Duodenal mucosa (tissue), 2 donors: ENCODE measurements at regions not wholly inside any gene's neighbourhood (a gene's known extent, or its start where the extent isn't known, plus 50 kb on each side); places are given as distances from the start of the nearest gene placed in this dataset.

Experiments used
- H3K27ac ChIP-seq: one replicate; pipeline ENCODE4 v1.7.0; 2013; ENCODE audit warnings: low read depth, low read length
- H3K27me3 ChIP-seq, 2 donors: one replicate each; pipeline ENCODE4 v1.7.0; 2013; ENCODE audit warnings: low read length in 2 of 2, control low read depth in 1 of 2; ENCODE audit not compliant: insufficient read depth in 2 of 2, control insufficient read depth in 1 of 2
- H3K36me3 ChIP-seq, 2 donors: one replicate each; pipeline ENCODE4 v1.7.0; 2013; ENCODE audit warnings: low read length in 2 of 2, control low read depth in 1 of 2; ENCODE audit not compliant: insufficient read depth in 2 of 2, control insufficient read depth in 1 of 2
- H3K4me1 ChIP-seq, 2 donors: one replicate each; pipeline ENCODE4 v1.7.0; 2013; ENCODE audit warnings: low read length in 2 of 2, control low read depth in 1 of 2; ENCODE audit not compliant: insufficient read depth in 2 of 2, control insufficient read depth in 1 of 2
- H3K4me3 ChIP-seq, 2 donors: one replicate each; pipeline ENCODE4 v1.7.0; 2013; ENCODE audit warnings: low read length in 2 of 2, low read depth in 1 of 2
- H3K9ac ChIP-seq, 2 donors: one replicate each; pipeline ENCODE4 v1.7.0; 2013; ENCODE audit warnings: low read length in 2 of 2, low read depth in 1 of 2
- H3K9me3 ChIP-seq, 2 donors: one replicate each; pipeline ENCODE4 v1.7.0; 2013; ENCODE audit warnings: low read length in 2 of 2, control low read depth in 1 of 2; ENCODE audit not compliant: control insufficient read depth in 1 of 2

DNA sequence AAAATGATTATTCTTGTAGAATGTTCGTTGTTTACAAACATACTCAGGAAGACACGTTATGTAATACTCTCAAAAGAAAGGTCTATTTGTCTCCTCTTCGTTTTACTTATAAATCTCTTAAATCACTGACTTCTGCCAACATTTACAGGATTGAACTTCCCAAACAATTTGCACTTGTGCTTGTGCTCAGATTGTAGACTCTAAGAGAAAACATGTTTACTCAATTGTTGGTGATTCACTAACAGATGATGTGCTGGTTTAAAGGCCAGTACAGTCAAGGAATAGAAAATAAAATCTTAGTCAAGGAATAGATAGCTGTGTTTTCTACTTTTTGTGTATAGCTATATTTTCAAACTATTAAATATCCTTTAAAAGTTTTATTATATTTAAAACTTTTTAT is 172.8 kb downstream of the GJA1 start:
- no peaks in the 10 kb centered on the region for H3K4me1 ChIP-seq
- H3K9ac ChIP-seq, result no peak overlapping the region
- H3K9me3 ChIP-seq, result no peaks in the 10 kb centered on the region
- H3K27ac ChIP-seq, result no peak overlapping the region
- no peaks in the 10 kb centered on the region for H3K36me3 ChIP-seq
- no peak overlapping the region for H3K4me3 ChIP-seq
- H3K27me3 ChIP-seq, result no peaks in the 10 kb centered on the region

DNA sequence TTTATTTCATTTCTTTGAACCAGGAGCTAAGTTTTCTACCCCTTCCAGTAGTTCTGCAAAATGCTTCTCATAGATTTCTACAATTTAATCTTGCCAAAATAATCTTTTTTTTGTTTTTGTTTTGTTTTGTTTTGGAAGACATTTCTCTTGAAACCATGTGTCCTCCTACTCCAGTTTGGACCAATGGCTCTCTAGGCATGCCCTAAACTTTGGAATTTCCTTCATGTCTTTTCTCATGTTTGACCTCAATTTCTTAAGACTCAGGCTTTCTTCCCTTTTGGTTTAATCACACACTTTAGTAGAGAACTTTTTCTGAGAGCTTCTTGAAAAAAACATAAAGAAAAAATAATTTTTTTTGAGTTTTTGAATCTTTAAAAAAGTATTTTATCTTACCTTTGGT is 173.8 kb downstream of the GJA1 start:
- Histone ChIP-seq H3K27me3 (no peaks in the 10 kb centered on the region), H3K9ac (no peak overlapping the region), H3K27ac (no peak overlapping the region), H3K4me1 (no peaks in the 10 kb centered on the region), H3K4me3 (no peak overlapping the region), H3K36me3 (no peaks in the 10 kb centered on the region), H3K9me3 (no peaks in the 10 kb centered on the region)

DNA sequence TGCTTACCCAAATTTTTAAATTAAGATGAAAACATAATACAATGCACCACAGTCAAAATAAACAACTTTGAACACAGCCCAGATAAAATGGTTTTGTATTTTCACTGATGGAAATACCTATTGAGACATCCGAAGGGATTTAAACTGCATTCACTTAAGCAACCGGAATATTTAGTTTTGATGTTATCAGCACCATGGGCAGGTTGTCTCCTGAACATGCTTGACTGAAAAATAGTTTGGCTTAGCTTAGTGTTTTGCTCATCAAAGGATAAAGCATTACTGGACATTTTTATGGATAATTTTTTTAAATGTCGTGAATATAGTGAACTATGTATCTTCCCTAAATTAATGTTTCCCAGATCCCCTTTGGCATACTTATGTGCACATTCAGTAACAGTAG is 177.5 kb downstream of the GJA1 start:
- Histone ChIP-seq H3K4me1 (no peaks in the 10 kb centered on the region), H3K27ac (no peak overlapping the region), H3K27me3 (no peaks in the 10 kb centered on the region), H3K4me3 (no peak overlapping the region), H3K36me3 (no peaks in the 10 kb centered on the region), H3K9me3 (no peaks in the 10 kb centered on the region), H3K9ac (no peak overlapping the region)

DNA sequence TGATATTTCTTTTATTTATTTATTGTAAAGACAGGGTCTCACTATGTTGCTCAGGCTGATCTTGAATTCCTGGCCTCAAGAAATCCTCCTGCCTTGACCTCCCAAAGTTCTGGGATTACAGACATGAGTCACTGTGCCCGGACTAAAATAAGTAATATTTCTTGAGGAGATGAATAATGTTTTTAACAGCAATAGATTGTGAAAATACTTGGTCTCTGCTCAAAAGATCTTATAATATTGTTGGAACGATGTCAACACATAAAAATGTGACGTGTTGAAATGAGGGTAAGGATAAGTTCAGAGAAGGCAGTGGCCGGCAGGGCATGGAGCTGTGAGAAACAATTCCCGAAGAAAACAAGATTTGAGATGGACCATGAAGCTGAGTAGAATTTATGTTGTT is 178.7 kb downstream of the GJA1 start:
- Histone ChIP-seq H3K4me1 (no peaks in the 10 kb centered on the region), H3K27me3 (no peaks in the 10 kb centered on the region), H3K36me3 (no peaks in the 10 kb centered on the region), H3K9ac (no peak overlapping the region), H3K4me3 (no peak overlapping the region), H3K27ac (no peak overlapping the region), H3K9me3 (no peaks in the 10 kb centered on the region)

DNA sequence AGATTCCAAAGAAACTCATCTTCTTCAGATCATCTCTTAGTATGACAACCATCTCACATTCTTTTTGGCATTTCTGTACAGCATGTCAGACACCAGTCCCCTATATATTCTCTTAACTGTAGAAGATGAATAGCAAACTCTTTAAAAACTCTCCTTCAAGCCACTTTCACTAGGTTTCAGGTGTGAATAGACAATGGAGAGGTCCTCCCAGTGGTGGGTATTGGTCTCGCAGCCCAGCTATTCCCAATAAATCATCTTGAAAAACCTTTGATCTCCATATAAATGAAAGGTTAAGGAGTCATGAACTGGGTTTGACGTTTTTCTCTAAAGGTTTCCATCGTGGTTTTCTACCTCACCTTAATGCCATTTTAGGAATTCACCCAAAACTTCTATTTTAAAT is 180.0 kb downstream of the GJA1 start:
- Histone ChIP-seq H3K4me3 (no peak overlapping the region), H3K36me3 (no peaks in the 10 kb centered on the region), H3K9ac (no peak overlapping the region), H3K27me3 (no peaks in the 10 kb centered on the region), H3K27ac (no peak overlapping the region), H3K9me3 (no peaks in the 10 kb centered on the region), H3K4me1 (no peaks in the 10 kb centered on the region)

DNA sequence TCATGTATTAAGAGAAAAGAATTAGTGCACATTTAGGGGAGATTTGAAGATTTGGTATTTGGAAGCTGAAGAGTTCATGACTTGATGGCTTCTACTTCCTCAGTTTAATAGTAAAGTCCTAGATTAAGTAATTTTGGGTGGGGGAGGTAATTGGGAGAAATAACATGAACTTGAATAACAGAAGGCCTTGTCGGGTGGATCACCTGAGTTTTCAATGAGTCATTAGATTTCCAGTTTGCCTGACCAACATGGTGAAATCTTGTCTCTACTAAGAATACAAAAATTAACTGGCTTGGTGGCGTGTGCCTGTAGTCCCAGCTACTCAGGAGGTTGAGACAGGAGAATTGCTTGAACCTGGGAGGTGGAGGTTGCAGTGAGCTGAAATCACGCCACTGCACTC is 181.0 kb downstream of the GJA1 start:
- Histone ChIP-seq H3K27me3 (no peaks in the 10 kb centered on the region), H3K9me3 (no peaks in the 10 kb centered on the region), H3K9ac (no peak overlapping the region), H3K27ac (no peak overlapping the region), H3K4me1 (no peaks in the 10 kb centered on the region), H3K4me3 (no peak overlapping the region), H3K36me3 (no peaks in the 10 kb centered on the region)

DNA sequence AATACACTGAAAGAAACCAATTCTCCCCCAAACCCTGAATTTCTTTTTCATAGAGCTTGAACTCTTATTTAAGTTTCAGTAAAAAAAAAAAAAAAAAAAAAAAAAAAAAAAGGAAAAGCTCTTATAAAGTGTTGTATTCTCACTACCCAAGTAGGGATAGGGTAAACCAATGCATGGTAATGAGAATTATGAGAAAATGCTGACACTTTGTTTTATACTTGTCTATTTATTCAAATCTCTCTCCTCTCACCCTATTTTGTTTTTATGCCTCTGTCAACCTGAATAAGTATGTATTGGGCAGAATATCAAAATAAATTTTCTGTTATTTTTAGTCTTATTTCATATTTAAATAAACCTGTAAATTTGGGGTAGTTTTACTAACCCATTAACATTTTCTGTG is 181.9 kb downstream of the GJA1 start:
- H3K4me1 ChIP-seq, result no peaks in the 10 kb centered on the region
- no peak overlapping the region for H3K27ac ChIP-seq
- H3K27me3 ChIP-seq, result no peaks in the 10 kb centered on the region
- H3K9ac ChIP-seq, result no peak overlapping the region
- H3K9me3 ChIP-seq, result no peaks in the 10 kb centered on the region
- H3K4me3 ChIP-seq, result no peak overlapping the region
- no peaks in the 10 kb centered on the region for H3K36me3 ChIP-seq

DNA sequence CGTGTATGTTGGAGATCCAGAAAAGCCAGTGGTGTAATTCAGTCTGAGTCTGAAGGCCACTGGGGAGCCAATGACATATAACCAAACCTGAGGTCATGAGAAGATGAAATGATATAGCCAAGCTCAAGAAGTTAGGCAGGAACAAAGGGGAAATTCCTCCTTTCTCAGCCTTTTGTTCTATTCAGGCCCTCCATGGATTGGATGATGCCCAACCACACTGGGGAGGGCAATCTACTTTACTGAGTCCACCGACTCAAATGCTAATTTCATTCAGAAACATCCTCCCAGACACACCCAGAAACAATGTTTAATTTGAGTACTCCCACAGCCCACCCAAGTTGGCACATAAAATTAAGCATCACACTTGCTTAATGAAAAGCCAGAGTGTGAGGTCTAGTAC is 183.6 kb downstream of the GJA1 start:
- no peaks in the 10 kb centered on the region for H3K27me3 ChIP-seq
- no peaks in the 10 kb centered on the region for H3K4me1 ChIP-seq
- H3K27ac ChIP-seq, result no peak overlapping the region
- no peaks in the 10 kb centered on the region for H3K9me3 ChIP-seq
- H3K36me3 ChIP-seq, result no peaks in the 10 kb centered on the region
- H3K4me3 ChIP-seq, result no peak overlapping the region
- H3K9ac ChIP-seq, result no peak overlapping the region

DNA sequence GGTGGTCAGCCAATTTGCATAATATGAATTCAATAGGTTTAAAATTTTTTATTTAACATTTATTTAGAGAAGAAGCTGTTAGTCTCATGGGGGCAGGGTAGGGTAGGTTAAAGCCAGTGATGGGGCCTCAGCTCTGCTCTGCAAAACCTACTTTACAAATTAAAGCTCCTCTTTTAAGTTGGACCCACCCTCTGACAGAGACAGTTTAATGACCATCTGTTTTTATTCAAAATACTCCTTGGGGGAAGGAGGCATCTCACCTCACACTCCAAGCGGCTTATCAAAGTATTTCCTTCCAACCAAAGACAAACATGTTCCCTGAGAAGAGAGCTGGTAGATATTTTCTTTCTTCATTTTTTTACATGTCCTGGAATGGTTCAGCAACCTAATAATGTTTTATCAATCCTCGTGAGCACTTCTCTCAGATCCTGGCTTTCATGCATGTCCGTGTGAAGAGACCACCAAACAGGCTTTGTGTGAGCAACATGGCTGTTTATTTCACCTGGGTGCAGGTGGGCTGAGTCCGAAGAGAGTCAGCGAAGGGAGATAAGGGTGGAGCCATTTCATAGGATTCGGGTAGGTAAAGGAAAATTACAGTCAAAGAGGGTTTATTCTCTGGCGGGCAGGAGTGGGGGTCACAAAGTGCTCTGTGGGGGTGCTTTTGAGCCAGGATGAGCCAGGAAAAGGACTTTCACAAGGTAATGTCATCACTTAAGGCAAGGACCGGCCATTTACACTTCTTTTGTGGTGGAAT is 184.7 kb downstream of the GJA1 start:
- H3K4me1 ChIP-seq, result no peaks in the 10 kb centered on the region
- no peak overlapping the region for H3K27ac ChIP-seq
- no peak overlapping the region for H3K9ac ChIP-seq
- H3K9me3 ChIP-seq, result no peaks in the 10 kb centered on the region
- H3K36me3 ChIP-seq, result no peaks in the 10 kb centered on the region
- no peaks in the 10 kb centered on the region for H3K27me3 ChIP-seq
- no peak overlapping the region for H3K4me3 ChIP-seq

DNA sequence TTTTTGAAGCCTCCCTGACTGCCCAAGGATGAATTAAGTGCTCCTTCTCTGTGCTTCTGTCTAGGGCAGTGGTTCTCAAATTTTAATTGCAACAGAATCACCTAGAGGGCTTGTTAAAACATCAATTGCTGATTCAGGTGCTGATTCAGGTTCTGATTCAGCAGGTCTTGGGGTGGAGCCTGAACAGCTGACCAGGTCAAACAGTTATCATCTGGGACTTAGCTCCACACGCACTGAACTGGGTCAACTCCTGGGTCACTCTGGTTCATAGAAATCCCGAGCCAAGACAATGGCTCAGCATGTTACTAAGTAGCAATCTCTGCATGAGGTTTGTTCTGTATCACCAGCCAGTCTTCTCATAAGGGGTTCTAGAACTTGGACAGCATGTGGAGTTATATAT is 192.3 kb downstream of the GJA1 start:
- H3K4me3 ChIP-seq, result no peak overlapping the region
- no peaks in the 10 kb centered on the region for H3K36me3 ChIP-seq
- H3K4me1 ChIP-seq, result no peaks in the 10 kb centered on the region
- H3K9ac ChIP-seq, result no peak overlapping the region
- H3K27ac ChIP-seq, result no peak overlapping the region
- H3K9me3 ChIP-seq, result peaks cover 0 to 2% of the 10 kb centered on the region in 2 donors
- no peaks in the 10 kb centered on the region for H3K27me3 ChIP-seq

DNA sequence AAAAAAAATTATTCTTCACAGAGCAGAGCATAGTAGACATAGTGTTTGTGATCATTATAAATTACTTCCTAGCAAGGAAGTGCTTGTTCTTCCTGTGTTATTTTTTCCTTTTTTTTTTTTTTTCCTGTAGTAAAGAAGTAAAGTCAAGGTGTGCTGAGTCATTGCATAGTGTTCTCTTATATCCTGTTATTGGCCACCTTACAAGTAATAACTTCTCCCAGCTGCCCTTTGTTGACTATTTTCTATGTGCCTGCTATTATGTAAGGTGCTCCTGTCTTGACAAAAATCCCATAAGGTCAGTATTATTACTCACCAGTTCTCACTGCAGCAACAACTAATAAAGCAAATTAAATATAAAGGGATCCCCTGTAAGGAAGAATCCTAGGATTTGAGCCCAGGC is 195.3 kb downstream of the GJA1 start:
- no peak overlapping the region for H3K9ac ChIP-seq
- H3K4me3 ChIP-seq, result no peak overlapping the region
- no peaks in the 10 kb centered on the region for H3K4me1 ChIP-seq
- no peaks in the 10 kb centered on the region for H3K27me3 ChIP-seq
- H3K27ac ChIP-seq, result no peak overlapping the region
- no peaks in the 10 kb centered on the region for H3K36me3 ChIP-seq
- H3K9me3 ChIP-seq, result peaks cover 0 to 2% of the 10 kb centered on the region in 2 donors
